Lung (tissue), 11 donors: ENCODE measurements at regions not wholly inside any gene's neighbourhood (a gene's known extent, or its start where the extent isn't known, plus 50 kb on each side); places are given as distances from the start of the nearest gene placed in this dataset.

Source experiments
- ATAC-seq: fragments of 200-7000 bp; cut with Tn5 transposase; one replicate; pipeline ENCODE4 v1.9.1; 2020; ENCODE audit warnings: moderate number of reproducible peaks; ENCODE audit not compliant: insufficient read depth, low FRiP score
- DNase-seq, 3 donors: peaks; one replicate each; pipeline ENCODE4 v3.0.0-alpha.2; 2013 to 2017
- H3K27ac ChIP-seq, 2 donors: one replicate each; pipeline ENCODE4 v1.5.1; 2013; ENCODE audit warnings: mild to moderate bottlenecking in 2 of 2, moderate library complexity in 2 of 2, control low read depth in 1 of 2, inconsistent platforms in 1 of 2, low read depth in 1 of 2, low read length in 1 of 2
- H3K27me3 ChIP-seq, 3 donors: one replicate each; pipeline ENCODE4 v1.5.1; 2013; ENCODE audit warnings: low read length in 2 of 3; ENCODE audit not compliant: control insufficient read depth in 3 of 3, insufficient read depth in 3 of 3
- H3K36me3 ChIP-seq, 4 donors: one replicate each; pipeline ENCODE4 v1.5.1; 2013; ENCODE audit warnings: low read length in 4 of 4, mild to moderate bottlenecking in 1 of 4, moderate library complexity in 1 of 4; ENCODE audit not compliant: control insufficient read depth in 4 of 4, insufficient read depth in 4 of 4
- H3K4me1 ChIP-seq, 5 donors: one replicate each; pipeline ENCODE4 v1.5.1; 2013; ENCODE audit warnings: low read length in 5 of 5, mild to moderate bottlenecking in 2 of 5, moderate library complexity in 1 of 5; ENCODE audit not compliant: control insufficient read depth in 5 of 5, insufficient read depth in 5 of 5
- H3K4me3 ChIP-seq: one replicate; pipeline ENCODE4 v1.5.1; 2013; ENCODE audit warnings: mild to moderate bottlenecking, control low read depth, moderate library complexity
- H3K9ac ChIP-seq, 2 donors: one replicate each; pipeline ENCODE4 v1.5.1; 2013; ENCODE audit warnings: low read length in 2 of 2, control low read depth in 1 of 2; ENCODE audit not compliant: insufficient read depth in 1 of 2
- H3K9me3 ChIP-seq, 4 donors: one replicate each; pipeline ENCODE4 v1.5.1; 2013; ENCODE audit warnings: low read length in 3 of 4, mild to moderate bottlenecking in 1 of 4, moderate library complexity in 1 of 4; ENCODE audit not compliant: control insufficient read depth in 4 of 4, insufficient read depth in 3 of 4
- CTCF ChIP-seq: IDR thresholded peaks from 2 replicates; pipeline ENCODE4 v1.5.1; 2012; ENCODE audit warnings: mild to moderate bottlenecking; ENCODE audit errors: control extremely low read depth, extremely low read depth
- WGBS, 2 donors: extraction: QIAGEN DNeasy Blood & Tissue Kit; methylation state at CpG; one replicate each; pipeline ENCODE4 v1.1.7; 2013; 5-methylcytosine and 5-hydroxymethylcytosine counted together
- donor health status: control.
- donor health status: control.
- donor health status: Bipolar disorder and iron deficiency.
- donor health status: healthy.
- donor health status: DM: yes; HTN: yes; CAD: no.

GRCh38 chr3:75101329-75102147, 487.1 kb upstream of the CNTN3 start:
- Histone ChIP-seq H3K4me1 (no peaks in the 10 kb centered on the region), H3K9me3 (peaks cover 0 to 7% (median 0%) of the 10 kb centered on the region in 4 donors), H3K36me3 (no peaks in the 10 kb centered on the region), H3K27me3 (no peaks in the 10 kb centered on the region), H3K4me3 (no peak overlapping the region), H3K9ac (no peak overlapping the region), H3K27ac (no peak overlapping the region)
- no peak for TF ChIP-seq CTCF
- ATAC-seq (no peak), DNase-seq (peak; percentile 11 to 25 (median 14))
- whole genome bisulfite sequencing, 2 donors: 49 to 51% methylated on average over 11 of the region's 11 CpGs

GRCh38 chr3:75110741-75111140, 496.3 kb upstream of the CNTN3 start:
- H3K27ac ChIP-seq: no peak overlapping the region
- DNase-seq (no peak), ATAC-seq (no peak)
- H3K9ac ChIP-seq: no peak overlapping the region
- TF ChIP-seq CTCF: no peak
- H3K27me3 ChIP-seq: no peaks in the 10 kb centered on the region
- H3K4me3 ChIP-seq: no peak overlapping the region
- 78 to 91% methylated on average over 1 of the region's 1 CpG for WGBS, 2 donors
- no peaks in the 10 kb centered on the region for H3K36me3 ChIP-seq
- H3K9me3 ChIP-seq: no peaks in the 10 kb centered on the region
- H3K4me1 ChIP-seq: no peaks in the 10 kb centered on the region

- TF ChIP-seq CTCF: no peak
- WGBS, 2 donors: 84 to 92% methylated on average over 2 of the region's 2 CpGs
- H3K9ac ChIP-seq: no peak overlapping the region
- no peaks in the 10 kb centered on the region for H3K4me1 ChIP-seq
- H3K9me3 ChIP-seq: peaks cover 0 to 3% (median under 1%) of the 10 kb centered on the region in 4 donors
- H3K27ac ChIP-seq: no peak overlapping the region
- DNase-seq (no peak), ATAC-seq (no peak)
- H3K27me3 ChIP-seq: no peaks in the 10 kb centered on the region
- no peak overlapping the region for H3K4me3 ChIP-seq
- H3K36me3 ChIP-seq: no peaks in the 10 kb centered on the region
Measured at GRCh38 chr3:75115695-75116094, 501.2 kb upstream of the CNTN3 start.
